H1 (cell line): ENCODE measurements at regions not wholly inside any gene's neighbourhood (a gene's known extent, or its start where the extent isn't known, plus 50 kb on each side); places are given as distances from the start of the nearest gene placed in this dataset.

Experiments used
- CHD7 ChIP-seq: fragments of 300-600 bp; sonication (generic); IDR thresholded peaks from 2 replicates; pipeline ENCODE4 v1.7.1; 2012; ENCODE audit warnings: low read length, moderate library complexity, mild to moderate bottlenecking, inconsistent platforms; ENCODE audit not compliant: insufficient replicate concordance
- EZH2 ChIP-seq: fragments of 200-600 bp; sonication (generic); IDR thresholded peaks from 2 replicates; pipeline ENCODE4 v1.7.1; 2012; ENCODE audit warnings: low read depth, mild to moderate bottlenecking, moderate library complexity, low read length, inconsistent platforms; ENCODE audit not compliant: severe bottlenecking
- FOSL1 ChIP-seq: IDR thresholded peaks from 2 replicates; pipeline ENCODE4 v1.6.1; 2011; ENCODE audit warnings: mild to moderate bottlenecking, low read depth, low read length, moderate library complexity; ENCODE audit not compliant: insufficient read depth
- HDAC6 ChIP-seq: IDR thresholded peaks from one replicate; pipeline ENCODE4 v1.7.1; 2012; ENCODE audit warnings: low read depth, mild to moderate bottlenecking, inconsistent platforms, low read length, moderate library complexity
- POLR2A ChIP-seq, 2 experiments: IDR thresholded peaks; 1 replicate in 1 of 2; 2 replicates in 1 of 2; pipeline ENCODE4 v1.6.1; 2011; ENCODE audit warnings: low read depth in 2 of 2, low read length in 2 of 2, mild to moderate bottlenecking in 2 of 2; ENCODE audit errors: control extremely low read depth in 1 of 2
- SIRT6 ChIP-seq: IDR thresholded peaks from one replicate; pipeline ENCODE4 v1.7.1; 2012; ENCODE audit warnings: low read length, inconsistent platforms
- SIX5 ChIP-seq: IDR thresholded peaks from 2 replicates; pipeline ENCODE4 v1.6.1; 2011; ENCODE audit warnings: mild to moderate bottlenecking, low read depth, low read length
- TAF1 ChIP-seq: IDR thresholded peaks from 2 replicates; pipeline ENCODE4 v1.6.1; 2011; ENCODE audit warnings: mild to moderate bottlenecking, low read depth, low read length
- ZNF274 ChIP-seq: IDR thresholded peaks from 2 replicates; pipeline ENCODE4 v1.7.0; 2012; ENCODE audit warnings: low read length, borderline replicate concordance; ENCODE audit errors: extremely low read depth

GRCh38 chr21:14614287-14614686 lies 68.2 kb upstream of the SAMSN1 start (continued):
- TF ChIP-seq CHD7 (no peak), EZH2 (no peak), POLR2A (IDR thresholded peaks at IDR 0.05; ENCODE audit: control extremely low read depth in 1 of 2, low read depth in 2 of 2, low read length in 2 of 2) (no peak), HDAC6 (no peak), TAF1 (no peak), ZNF274 (no peak), FOSL1 (no peak), SIX5 (no peak), SIRT6 (no peak)
